ENCODE measurements at regions not wholly inside any gene's neighbourhood (a gene's known extent, or its start where the extent isn't known, plus 50 kb on each side); places are given as distances from the start of the nearest gene placed in this dataset.

DNA sequence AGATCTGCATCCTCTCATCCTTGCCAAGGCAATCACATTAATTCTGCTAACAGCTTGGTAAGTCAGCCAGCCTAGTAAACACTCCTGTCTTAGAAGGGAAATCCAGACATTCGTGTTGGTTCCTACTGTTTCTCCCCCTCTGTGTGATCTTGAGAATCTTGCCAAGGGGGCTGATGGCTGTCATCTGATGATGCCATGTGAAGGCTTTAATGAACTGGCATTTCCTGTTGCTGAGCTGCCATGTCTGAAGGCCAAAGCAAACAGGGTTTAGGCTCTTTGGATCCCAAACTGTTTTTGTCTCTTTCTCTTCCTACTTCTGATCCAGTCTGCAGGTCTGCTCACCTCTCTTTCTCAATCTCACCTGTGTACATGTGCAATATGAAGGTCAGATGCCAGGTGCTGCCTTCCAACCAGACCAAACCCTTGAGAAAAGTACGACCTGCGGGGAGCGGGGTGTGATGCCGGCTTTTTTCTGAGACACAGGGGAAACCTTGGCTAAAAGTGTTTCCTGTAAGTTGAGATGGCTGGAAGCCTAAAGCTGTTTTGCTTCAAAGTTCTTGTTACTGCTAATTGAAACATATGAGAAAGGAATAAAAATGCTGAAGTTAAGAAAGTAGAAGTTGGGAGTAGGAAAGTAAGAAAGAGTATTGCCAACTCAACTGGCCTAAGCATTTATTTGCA lies 532.9 kb downstream of the ANKRD50 start:
- Mint-ChIP-seq H3K4me3 (no peak overlapping the region), H3K27me3 (no peaks in the 10 kb centered on the region), H3K27ac (no peak overlapping the region), H3K36me3 (no peaks in the 10 kb centered on the region), H3K4me1 (no peaks in the 10 kb centered on the region), H3K9me3 (peaks cover 0 to 1% of the 10 kb centered on the region in 2 donors)
- no peak for ATAC-seq (replicated peaks)
- DNase-seq, result no peak

DNA sequence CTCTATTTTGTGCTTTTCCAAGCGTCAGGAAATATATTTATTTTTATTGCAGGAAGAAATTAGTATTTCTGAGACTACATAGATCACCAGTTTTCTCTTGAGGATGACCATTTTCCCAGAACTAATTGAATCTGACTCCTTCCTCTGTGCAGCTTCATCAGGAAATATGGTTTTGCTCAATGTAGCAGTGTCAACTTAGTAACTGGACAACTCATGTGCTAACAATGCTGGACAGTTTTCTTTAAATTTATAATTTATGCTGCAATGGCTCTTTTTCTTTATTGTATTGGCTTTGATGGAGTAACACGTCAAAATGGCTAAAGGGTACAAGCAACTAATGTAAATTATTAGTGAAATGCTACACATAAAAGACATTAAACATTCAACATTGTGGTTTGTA lies 531.5 kb downstream of the ANKRD50 start:
- Mint-ChIP-seq H3K27me3 (no peaks in the 10 kb centered on the region), H3K4me3 (no peak overlapping the region), H3K36me3 (no peaks in the 10 kb centered on the region), H3K27ac (no peak overlapping the region), H3K4me1 (no peaks in the 10 kb centered on the region), H3K9me3 (peaks cover 0 to 1% of the 10 kb centered on the region in 2 donors)
- ATAC-seq (replicated peaks) (no peak), DNase-seq (no peak)

DNA sequence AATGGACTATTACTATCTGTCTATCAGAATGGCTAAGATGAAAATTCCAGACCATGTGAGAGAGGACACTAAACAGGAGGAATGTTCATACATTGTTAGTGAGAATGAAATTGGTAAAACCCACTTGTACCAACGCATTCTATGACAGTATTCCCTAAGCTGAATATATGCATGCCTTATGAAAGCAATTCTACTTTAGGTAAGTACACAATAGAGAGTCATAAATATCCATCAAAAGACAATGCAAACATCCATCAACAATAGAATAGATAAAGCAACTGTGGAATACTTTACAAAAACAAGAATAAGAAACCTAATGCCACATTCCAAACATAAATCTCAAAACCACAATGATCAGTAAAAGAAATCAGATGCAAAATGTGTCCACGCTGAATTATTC lies 529.3 kb downstream of the ANKRD50 start:
- Mint-ChIP-seq H3K9me3 (peaks cover 0 to 1% of the 10 kb centered on the region in 2 donors), H3K4me3 (no peak overlapping the region), H3K27me3 (no peaks in the 10 kb centered on the region), H3K36me3 (no peaks in the 10 kb centered on the region), H3K27ac (no peak overlapping the region), H3K4me1 (no peaks in the 10 kb centered on the region)
- ATAC-seq (replicated peaks) (no peak), DNase-seq (no peak)

DNA sequence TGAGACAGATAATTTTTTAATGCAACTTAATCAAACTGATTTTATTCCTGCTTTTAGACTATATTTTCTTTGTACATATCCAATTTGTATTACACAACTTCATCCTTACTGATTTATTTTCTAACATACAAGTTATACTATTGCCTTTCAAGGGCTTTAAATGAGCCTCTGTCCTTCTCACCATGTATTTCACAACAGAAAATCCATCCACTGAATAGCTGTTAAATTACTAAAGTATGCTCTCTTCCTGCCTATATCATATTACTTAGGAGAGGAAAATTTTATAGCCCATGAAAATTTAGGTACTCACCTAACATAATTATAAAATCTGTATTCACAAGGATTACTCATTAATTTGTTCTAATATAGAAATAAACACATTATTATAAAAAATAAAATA lies 528.6 kb downstream of the ANKRD50 start:
- Mint-ChIP-seq H3K36me3 (no peaks in the 10 kb centered on the region), H3K4me3 (no peak overlapping the region), H3K9me3 (peaks cover 0 to 1% of the 10 kb centered on the region in 2 donors), H3K27ac (no peak overlapping the region), H3K4me1 (no peaks in the 10 kb centered on the region), H3K27me3 (no peaks in the 10 kb centered on the region)
- DNase-seq (no peak), ATAC-seq (replicated peaks) (no peak)

DNA sequence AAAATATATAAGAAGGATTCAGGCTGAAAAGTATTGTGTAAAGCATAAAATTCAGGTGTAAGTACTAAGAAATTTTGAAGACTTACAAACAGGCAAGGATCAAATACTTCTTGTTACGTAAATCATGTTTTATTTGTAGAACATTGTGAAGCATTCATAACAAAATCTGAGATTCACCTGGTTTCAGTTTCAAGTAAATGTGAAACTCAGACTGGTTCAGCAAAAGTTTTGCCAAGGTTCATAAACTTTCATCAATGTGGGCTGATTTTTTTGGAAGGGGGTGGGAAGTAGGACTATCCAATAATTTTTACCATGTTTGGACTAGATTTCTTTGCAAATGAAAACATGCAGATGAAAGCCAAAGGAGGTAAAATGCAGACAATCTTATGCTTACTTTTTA lies 527.7 kb downstream of the ANKRD50 start:
- Mint-ChIP-seq H3K27ac (no peak overlapping the region), H3K27me3 (no peaks in the 10 kb centered on the region), H3K4me1 (no peaks in the 10 kb centered on the region), H3K36me3 (no peaks in the 10 kb centered on the region), H3K4me3 (no peak overlapping the region), H3K9me3 (peaks cover 0 to 1% of the 10 kb centered on the region in 2 donors)
- ATAC-seq (replicated peaks) (no peak), DNase-seq (no peak)

DNA sequence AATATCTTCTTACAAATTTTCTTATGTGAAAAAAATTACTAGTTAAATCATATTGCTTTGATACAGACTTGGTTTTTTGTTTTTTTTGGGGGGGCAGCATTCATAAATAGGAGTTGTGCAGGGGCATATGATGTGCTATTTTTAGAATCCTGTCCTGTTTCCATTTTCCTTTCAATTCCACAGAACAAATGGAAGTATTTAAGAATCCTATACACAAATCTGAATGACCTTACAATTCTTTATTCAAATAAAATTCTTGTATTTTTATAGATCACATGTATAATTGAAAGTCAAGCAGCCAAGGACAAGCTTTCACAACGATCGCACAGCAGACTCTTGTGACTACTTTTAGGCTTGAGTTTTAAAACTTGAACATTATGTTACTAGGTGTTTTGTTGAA lies 523.9 kb downstream of the ANKRD50 start:
- ATAC-seq (replicated peaks) (no peak), DNase-seq (no peak)
- H3K4me3 Mint-ChIP-seq, result no peak overlapping the region
- H3K27me3 Mint-ChIP-seq, result no peaks in the 10 kb centered on the region
- peaks cover 2 to 10% of the 10 kb centered on the region in 2 donors for H3K9me3 Mint-ChIP-seq
- H3K4me1 Mint-ChIP-seq, result no peaks in the 10 kb centered on the region
- H3K27ac Mint-ChIP-seq, result no peak overlapping the region
- H3K36me3 Mint-ChIP-seq, result no peaks in the 10 kb centered on the region

DNA sequence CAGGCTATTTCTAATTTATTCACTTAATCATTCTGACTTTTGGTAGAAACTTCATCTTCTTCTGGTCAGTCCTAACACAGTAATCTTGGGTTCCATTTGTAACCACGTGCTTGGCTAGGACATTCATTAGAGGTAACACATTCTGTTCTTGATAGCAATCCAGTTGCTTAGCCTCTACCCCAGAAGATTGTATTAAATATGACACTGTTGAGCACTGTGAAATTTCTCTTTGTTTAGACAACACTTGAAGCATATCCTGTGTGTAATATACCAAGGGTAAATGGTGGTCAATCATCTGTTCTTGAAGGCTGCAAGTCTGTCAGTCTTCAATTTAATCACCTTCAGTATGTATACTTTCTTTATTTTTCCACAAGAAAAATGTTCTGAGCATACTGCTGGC lies 523.0 kb downstream of the ANKRD50 start:
- no peaks in the 10 kb centered on the region for H3K4me1 Mint-ChIP-seq
- no peak for ATAC-seq (replicated peaks)
- no peaks in the 10 kb centered on the region for H3K36me3 Mint-ChIP-seq
- H3K27ac Mint-ChIP-seq, result no peak overlapping the region
- peaks cover 4 to 14% of the 10 kb centered on the region in 2 donors for H3K9me3 Mint-ChIP-seq
- DNase-seq, result no peak
- no peaks in the 10 kb centered on the region for H3K27me3 Mint-ChIP-seq
- H3K4me3 Mint-ChIP-seq, result no peak overlapping the region

DNA sequence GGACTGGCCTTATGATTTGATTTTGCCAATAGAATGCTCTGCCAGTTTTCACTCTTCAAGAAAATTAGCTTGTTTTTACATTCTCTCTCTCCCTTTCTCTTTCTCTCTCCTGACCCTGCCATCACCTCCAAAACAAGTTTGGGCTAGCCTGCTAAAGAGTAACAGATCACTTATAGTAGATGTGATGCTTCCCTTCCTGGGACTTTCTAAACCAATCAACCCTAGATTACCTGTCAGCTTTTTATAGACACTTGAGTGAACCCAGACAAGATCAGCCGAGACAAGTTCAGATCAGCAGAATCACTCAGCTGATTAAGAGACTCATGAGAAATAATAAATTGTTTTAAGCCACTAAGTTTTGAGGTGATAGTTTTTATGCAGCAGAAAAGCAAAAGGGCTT lies 521.2 kb downstream of the ANKRD50 start:
- Mint-ChIP-seq H3K36me3 (no peaks in the 10 kb centered on the region), H3K9me3 (peaks cover 4 to 14% of the 10 kb centered on the region in 2 donors), H3K4me1 (no peaks in the 10 kb centered on the region), H3K4me3 (no peak overlapping the region), H3K27ac (no peak overlapping the region), H3K27me3 (no peaks in the 10 kb centered on the region)
- ATAC-seq (replicated peaks), result no peak
- DNase-seq, result no peak

DNA sequence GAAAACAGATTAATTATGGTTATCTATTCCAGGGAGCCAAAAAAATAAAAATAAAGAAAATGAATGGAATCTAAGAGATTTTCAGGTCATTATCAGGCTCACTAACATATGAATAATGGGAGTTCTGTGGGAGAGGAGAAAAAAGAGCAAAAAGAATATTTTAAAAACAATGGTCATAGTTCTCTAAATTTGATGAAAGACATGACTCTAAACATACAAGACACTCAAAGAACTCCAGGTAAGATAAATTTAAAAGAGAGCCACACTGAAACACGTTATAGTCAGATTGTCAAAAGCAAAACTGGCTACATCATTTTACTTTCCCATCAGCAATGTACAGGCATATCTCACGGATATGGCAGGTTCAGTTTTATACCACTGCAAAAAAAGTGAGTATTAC lies 520.0 kb downstream of the ANKRD50 start:
- ATAC-seq (replicated peaks), result no peak
- Mint-ChIP-seq H3K9me3 (peaks cover 7 to 14% of the 10 kb centered on the region in 2 donors), H3K27me3 (no peaks in the 10 kb centered on the region)

DNA sequence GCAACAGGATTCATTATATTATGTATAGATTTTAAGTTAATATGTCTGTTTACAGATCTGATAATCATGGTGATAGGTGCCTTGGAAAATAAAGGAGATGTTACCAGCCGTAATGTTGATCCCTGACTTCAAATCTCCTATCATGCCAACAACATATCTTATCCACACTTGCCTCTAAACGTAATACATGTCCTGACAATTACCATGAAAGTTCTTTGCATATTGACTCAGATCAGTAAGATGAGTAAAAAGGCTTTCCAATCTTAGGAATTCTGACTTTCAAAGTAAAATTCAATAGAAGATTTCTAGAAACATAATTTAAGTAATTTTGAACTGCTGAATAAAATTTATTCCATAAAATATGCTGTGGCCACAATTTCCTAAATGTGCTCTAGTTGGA lies 513.3 kb downstream of the ANKRD50 start:
- no peaks in the 10 kb centered on the region for H3K36me3 Mint-ChIP-seq
- no peak for DNase-seq
- H3K27ac Mint-ChIP-seq, result no peak overlapping the region
- no peak for ATAC-seq (replicated peaks)
- no peaks in the 10 kb centered on the region for H3K4me1 Mint-ChIP-seq
- H3K9me3 Mint-ChIP-seq, result peaks cover 0 to 2% of the 10 kb centered on the region in 2 donors
- H3K27me3 Mint-ChIP-seq, result no peaks in the 10 kb centered on the region
- no peak overlapping the region for H3K4me3 Mint-ChIP-seq

More for the DNA sequence above, 520.0 kb downstream of the ANKRD50 start:
- DNase-seq, result no peak
- H3K4me1 Mint-ChIP-seq, result no peaks in the 10 kb centered on the region
- no peak overlapping the region for H3K4me3 Mint-ChIP-seq
- no peaks in the 10 kb centered on the region for H3K36me3 Mint-ChIP-seq
- H3K27ac Mint-ChIP-seq, result no peak overlapping the region

DNA sequence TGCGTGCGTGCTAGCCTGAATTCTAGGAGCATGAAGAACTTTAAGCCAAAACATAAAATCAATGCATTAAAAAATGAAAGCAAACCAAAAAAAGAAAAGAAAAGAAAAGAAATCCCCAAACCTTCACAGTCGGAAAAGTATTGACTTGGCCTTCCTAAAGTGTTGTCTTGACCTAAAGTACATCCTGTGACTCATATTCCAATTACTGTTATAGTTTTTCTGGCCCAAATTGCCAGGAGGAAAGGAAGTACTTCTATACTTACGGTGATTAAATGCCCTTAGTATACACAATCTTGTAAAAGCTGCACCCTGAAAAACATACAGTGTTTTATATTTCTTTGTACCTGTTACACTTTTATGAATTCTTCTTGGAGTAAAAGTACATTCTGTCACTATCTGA lies 512.8 kb downstream of the ANKRD50 start:
- H3K4me1 Mint-ChIP-seq, result no peaks in the 10 kb centered on the region
- no peaks in the 10 kb centered on the region for H3K27me3 Mint-ChIP-seq
- H3K9me3 Mint-ChIP-seq, result peaks cover 0 to 2% of the 10 kb centered on the region in 2 donors
- no peaks in the 10 kb centered on the region for H3K36me3 Mint-ChIP-seq
- H3K4me3 Mint-ChIP-seq, result no peak overlapping the region
- no peak overlapping the region for H3K27ac Mint-ChIP-seq
- DNase-seq, result no peak
- ATAC-seq (replicated peaks), result no peak

DNA sequence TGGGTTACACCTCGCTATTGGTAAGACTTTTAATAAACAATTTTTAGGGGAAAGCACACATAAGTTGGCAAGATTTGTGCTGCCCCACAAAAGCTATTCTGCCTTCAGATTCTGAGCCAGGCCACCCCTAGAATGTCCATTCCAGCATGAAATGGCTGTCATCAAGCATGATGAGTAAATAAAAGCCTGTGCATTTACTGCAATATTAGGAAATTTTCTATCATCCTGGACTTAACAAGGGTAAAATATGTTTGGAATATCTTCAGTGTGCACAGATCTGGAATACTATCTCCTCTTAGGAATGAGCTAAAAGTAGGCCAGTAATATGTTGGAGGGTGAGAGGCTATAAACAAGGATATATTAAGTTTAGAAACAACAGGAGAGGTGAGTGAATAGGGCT lies 510.9 kb downstream of the ANKRD50 start:
- H3K36me3 Mint-ChIP-seq, result no peaks in the 10 kb centered on the region

DNA sequence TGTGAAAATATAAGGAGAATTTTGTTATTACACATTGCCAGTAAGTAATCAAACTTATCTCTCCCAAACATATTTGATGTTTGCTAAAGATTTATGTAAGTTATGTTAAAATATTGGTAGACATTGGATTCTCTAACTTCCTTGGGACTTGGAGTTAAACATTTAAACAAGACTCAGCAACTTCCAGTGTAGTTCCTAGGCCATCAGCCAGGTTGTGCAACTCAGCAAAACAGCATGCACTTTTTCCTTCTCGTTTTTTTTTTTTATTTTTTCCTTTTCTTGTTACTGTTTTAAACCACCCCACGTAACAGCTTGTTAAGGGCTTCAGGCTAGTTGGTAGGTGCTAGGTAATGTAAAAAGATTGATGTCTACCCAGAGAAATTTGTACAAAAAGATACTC lies 510.4 kb downstream of the ANKRD50 start:
- ATAC-seq (replicated peaks) (no peak), DNase-seq (no peak)
- Mint-ChIP-seq H3K27me3 (no peaks in the 10 kb centered on the region), H3K4me1 (no peaks in the 10 kb centered on the region), H3K9me3 (no peaks in the 10 kb centered on the region), H3K4me3 (no peak overlapping the region), H3K36me3 (no peaks in the 10 kb centered on the region), H3K27ac (no peak overlapping the region)

More for the DNA sequence above, 510.9 kb downstream of the ANKRD50 start:
- Mint-ChIP-seq H3K27me3 (no peaks in the 10 kb centered on the region), H3K27ac (no peak overlapping the region), H3K4me1 (no peaks in the 10 kb centered on the region), H3K9me3 (peaks cover 0 to under 1% of the 10 kb centered on the region in 2 donors), H3K4me3 (no peak overlapping the region)
- DNase-seq (no peak), ATAC-seq (replicated peaks) (no peak)

DNA sequence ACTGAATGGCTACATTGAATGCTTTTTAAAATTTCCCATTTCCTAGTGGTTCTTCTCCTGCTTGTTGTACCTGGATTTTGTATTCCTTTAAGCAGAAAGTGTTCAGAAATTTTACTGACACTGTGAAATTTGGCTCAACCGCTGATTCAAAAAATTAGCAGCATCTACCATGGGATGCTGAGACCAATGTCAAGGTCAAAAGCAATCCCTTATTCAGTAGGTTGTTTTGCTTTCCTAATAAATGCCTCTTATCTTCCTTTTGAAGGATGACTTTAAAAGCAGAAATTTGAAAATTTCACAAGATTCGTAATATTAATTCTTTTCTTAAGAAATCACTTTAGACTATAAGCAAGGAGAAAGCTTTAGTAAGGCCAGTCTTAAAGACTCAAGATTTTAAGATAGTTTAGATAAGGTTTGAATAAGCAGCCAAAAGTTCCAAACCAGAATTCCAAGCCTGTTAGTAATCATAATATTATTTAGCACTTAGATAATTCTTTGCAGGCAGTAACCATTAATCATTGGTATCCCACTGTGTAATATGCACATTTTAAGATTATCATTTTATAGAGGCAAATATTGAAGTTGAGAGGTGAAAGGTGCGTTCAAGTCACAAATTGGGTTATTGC lies 508.8 kb downstream of the ANKRD50 start:
- Mint-ChIP-seq H3K9me3 (no peaks in the 10 kb centered on the region), H3K27me3 (no peaks in the 10 kb centered on the region), H3K27ac (no peak overlapping the region), H3K4me1 (no peaks in the 10 kb centered on the region), H3K4me3 (no peak overlapping the region), H3K36me3 (no peaks in the 10 kb centered on the region)
- DNase-seq (no peak), ATAC-seq (replicated peaks) (no peak)

DNA sequence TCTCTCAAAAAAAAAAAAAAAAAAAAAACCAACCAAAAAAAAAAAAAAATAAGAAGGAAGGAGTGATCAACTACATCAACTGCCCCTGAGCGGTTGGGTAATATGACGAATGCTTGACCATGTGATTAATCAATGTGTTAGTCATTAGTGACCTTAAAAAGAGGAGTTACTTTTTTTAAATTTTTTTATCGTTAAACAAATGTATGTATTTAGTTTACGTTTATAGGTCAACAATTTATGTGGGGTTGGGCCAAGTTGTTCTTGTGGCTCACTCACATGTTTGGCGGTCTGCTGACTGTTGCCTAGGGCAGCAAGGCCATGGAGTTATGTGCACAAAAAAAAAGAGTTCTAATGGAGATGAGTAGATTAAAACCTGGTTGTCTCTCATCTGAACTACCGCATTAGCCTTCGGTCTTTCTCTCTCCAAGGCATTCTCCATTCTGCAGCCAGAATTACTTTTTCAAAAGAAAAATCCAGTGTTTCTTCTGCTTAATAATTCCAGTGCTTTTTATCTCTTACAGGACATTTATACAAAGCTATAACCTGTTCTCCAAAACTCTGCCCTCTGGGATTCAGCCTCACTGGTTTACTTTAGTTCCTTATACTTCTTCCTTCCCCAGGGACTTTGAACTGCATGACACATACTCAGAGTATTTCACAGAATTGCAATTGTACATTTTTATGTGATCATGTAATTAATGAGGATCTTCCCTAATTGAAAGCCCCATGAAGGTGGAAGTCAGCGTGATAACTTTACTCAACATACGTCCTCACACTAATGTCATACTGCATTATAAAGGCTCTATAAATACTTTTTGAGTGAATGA lies 505.5 kb downstream of the ANKRD50 start:
- no peak for ATAC-seq (replicated peaks)
- no peak overlapping the region for H3K4me3 Mint-ChIP-seq
- H3K36me3 Mint-ChIP-seq, result no peaks in the 10 kb centered on the region
- H3K9me3 Mint-ChIP-seq, result no peaks in the 10 kb centered on the region
- no peak for DNase-seq
- H3K4me1 Mint-ChIP-seq, result no peaks in the 10 kb centered on the region
- H3K27ac Mint-ChIP-seq, result no peak overlapping the region
- H3K27me3 Mint-ChIP-seq, result no peaks in the 10 kb centered on the region
